NCI-H510A (cell line): ENCODE measurements at regions not wholly inside any gene's neighbourhood (a gene's known extent, or its start where the extent isn't known, plus 50 kb on each side); places are given as distances from the start of the nearest gene placed in this dataset.
"Not testable (repeated sequence)": the region's sequence is repeated elsewhere in the genome, so short reads cannot be mapped to it uniquely, and the experiment has no call there.

ENCODE experiments used
- DNase-seq: peaks from one replicate; lab custom pipeline; 2025; lab: John Stamatoyannopoulos, UW

- no peak for DNase-seq
Measured at GRCh38 chrX:115911967-115912366, 258.6 kb upstream of the AGTR2 start.

- DNase-seq = no peak
Measured at GRCh38 chrX:115912372-115912897, 258.1 kb upstream of the AGTR2 start.

GRCh38 chrX:115913575-115913974 lies 257.0 kb upstream of the AGTR2 start:
- DNase-seq = no peak

GRCh38 chrX:115915625-115916024 lies 254.9 kb upstream of the AGTR2 start:
- not testable (repeated sequence) for DNase-seq

- DNase-seq = no peak
Measured at GRCh38 chrX:115929480-115929879, 241.1 kb upstream of the AGTR2 start.

GRCh38 chrX:115936008-115936407 lies 234.5 kb upstream of the AGTR2 start:
- no peak for DNase-seq

- DNase-seq = no peak
Measured at GRCh38 chrX:115939070-115939469, 231.5 kb upstream of the AGTR2 start.

- no peak for DNase-seq
Measured at GRCh38 chrX:115939636-115940160, 230.8 kb upstream of the AGTR2 start.

GRCh38 chrX:115940348-115940747 lies 230.2 kb upstream of the AGTR2 start:
- DNase-seq = no peak

GRCh38 chrX:115940888-115941332 lies 229.6 kb upstream of the AGTR2 start:
- DNase-seq = peak; percentile 44

- DNase-seq = no peak
Measured at GRCh38 chrX:115941388-115941787, 229.2 kb upstream of the AGTR2 start.

GRCh38 chrX:115946059-115946458 lies 224.5 kb upstream of the AGTR2 start:
- no peak for DNase-seq

GRCh38 chrX:115948018-115948923 lies 222.3 kb upstream of the AGTR2 start:
- no peak for DNase-seq

GRCh38 chrX:115949900-115950822 lies 220.4 kb upstream of the AGTR2 start:
- peak; percentile 20 for DNase-seq

GRCh38 chrX:115952417-115953092 lies 218.0 kb upstream of the AGTR2 start:
- no peak for DNase-seq

GRCh38 chrX:115957862-115958490 lies 212.6 kb upstream of the AGTR2 start:
- DNase-seq = no peak

GRCh38 chrX:115958687-115959359 lies 211.7 kb upstream of the AGTR2 start:
- no peak for DNase-seq

GRCh38 chrX:115960440-115961084 lies 210.0 kb upstream of the AGTR2 start:
- DNase-seq = peak; percentile 40

- no peak for DNase-seq
Measured at GRCh38 chrX:115966920-115967319, 203.6 kb upstream of the AGTR2 start.
